ENCODE measurements at regions not wholly inside any gene's neighbourhood (a gene's known extent, or its start where the extent isn't known, plus 50 kb on each side); places are given as distances from the start of the nearest gene placed in this dataset.

- FAIRE-seq (no peak), DNase-seq (ENCODE audit: insufficient read length, low spot score) (no peak)
- TF ChIP-seq POLR2A (IDR thresholded peaks at IDR 0.05; ENCODE audit: low read depth, low read length), result no peak
Measured at GRCh38 chr3:67715971-67716370, 61.6 kb upstream of the SUCLG2 start.

GRCh38 chr3:67713764-67714469 is 59.5 kb upstream of the SUCLG2 start:
- DNase-seq (ENCODE audit: insufficient read length, low spot score) (no peak), FAIRE-seq (no peak)
- TF ChIP-seq POLR2A (IDR thresholded peaks at IDR 0.05; ENCODE audit: low read depth, low read length), result no peak

GRCh38 chr3:67712259-67712658 is 57.8 kb upstream of the SUCLG2 start:
- FAIRE-seq (no peak), DNase-seq (ENCODE audit: insufficient read length, low spot score) (no peak)
- no peak for TF ChIP-seq POLR2A (IDR thresholded peaks at IDR 0.05; ENCODE audit: low read depth, low read length)

GRCh38 chr3:67710396-67710795 is 56.0 kb upstream of the SUCLG2 start:
- TF ChIP-seq POLR2A (IDR thresholded peaks at IDR 0.05; ENCODE audit: low read depth, low read length), result no peak
- DNase-seq (ENCODE audit: insufficient read length, low spot score) (no peak), FAIRE-seq (no peak)

- DNase-seq (ENCODE audit: insufficient read length, low spot score) (no peak), FAIRE-seq (no peak)
- TF ChIP-seq POLR2A (IDR thresholded peaks at IDR 0.05; ENCODE audit: low read depth, low read length), result no peak
Measured at GRCh38 chr3:67706934-67707333, 52.5 kb upstream of the SUCLG2 start.

- DNase-seq (ENCODE audit: insufficient read length, low spot score) (no peak), FAIRE-seq (no peak)
- no peak for TF ChIP-seq POLR2A (IDR thresholded peaks at IDR 0.05; ENCODE audit: low read depth, low read length)
Measured at GRCh38 chr3:67704322-67704721, 49.9 kb upstream of the SUCLG2 start.
